Forelimb muscle (tissue), 1 donor: ENCODE measurements at regions not wholly inside any gene's neighbourhood (a gene's known extent, or its start where the extent isn't known, plus 50 kb on each side); places are given as distances from the start of the nearest gene placed in this dataset.
"Not testable (repeated sequence)": the region's sequence is repeated elsewhere in the genome, so short reads cannot be mapped to it uniquely, and the experiment has no call there.

ENCODE experiments used
- DNase-seq: peaks from one replicate; pipeline ENCODE4 v3.0.0-alpha.2; 2013; ENCODE audit warnings: low read depth

- DNase-seq = no peak
These were observed 198.2 kb downstream of the IGLL1 start for GRCh38 chr22:23381661-23382427.

- no peak for DNase-seq
These were observed 199.2 kb downstream of the IGLL1 start for GRCh38 chr22:23380911-23381310.

GRCh38 chr22:23380230-23380573, 199.9 kb downstream of the IGLL1 start:
- no peak for DNase-seq

DNA sequence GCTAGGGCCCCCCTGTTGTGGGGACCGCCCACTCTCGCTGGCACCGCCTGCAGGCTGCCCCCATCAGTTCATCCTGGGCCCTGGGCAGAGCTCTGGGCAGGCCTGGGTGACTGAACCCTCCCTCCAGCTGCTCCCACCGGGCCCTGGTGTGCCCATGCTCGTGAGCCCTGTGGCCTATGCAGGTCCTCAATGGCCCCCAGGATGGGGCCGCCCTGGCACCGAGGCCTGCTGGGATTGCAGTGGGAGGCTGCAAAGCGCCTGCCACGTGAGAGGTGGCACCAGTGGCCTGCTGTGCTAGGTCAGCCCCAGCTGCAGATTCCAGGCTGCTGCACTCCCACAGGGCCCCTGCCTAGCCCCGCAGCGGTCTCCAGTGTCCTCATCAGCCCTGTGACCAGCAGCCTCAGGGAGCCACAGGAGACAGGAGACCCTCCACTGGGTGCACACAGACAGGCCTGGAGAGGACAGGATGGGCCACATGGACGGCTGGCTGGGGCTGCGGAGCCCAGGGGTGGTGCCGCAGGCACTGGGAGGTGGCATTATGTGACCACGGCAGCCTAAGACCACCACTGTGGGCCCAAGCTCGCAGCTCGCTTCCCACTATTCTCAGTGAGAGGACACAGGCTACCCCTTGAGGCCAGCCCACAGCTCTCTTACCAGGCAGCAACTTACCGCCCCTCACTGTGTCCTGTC, 199.4 kb downstream of the BCR start:
- DNase-seq = not testable (repeated sequence)

DNA sequence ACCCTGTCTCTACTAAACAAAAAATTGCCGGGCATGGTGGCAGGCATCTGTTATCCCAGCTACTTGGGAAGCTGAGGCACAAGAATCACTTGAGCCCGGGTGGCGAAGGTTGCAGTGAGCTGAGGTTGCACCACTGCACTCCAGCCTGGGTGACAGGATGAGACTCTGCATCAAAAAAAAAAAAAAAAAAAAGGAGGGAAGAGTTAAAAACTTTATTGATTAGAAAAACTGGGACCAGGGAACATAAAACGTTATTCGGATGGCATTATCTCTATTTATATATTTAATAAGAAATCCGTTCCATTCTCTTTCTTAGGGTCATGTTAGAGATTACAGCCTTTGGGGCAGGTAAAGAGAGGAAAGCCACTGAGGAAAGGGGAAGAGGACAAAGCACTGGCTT, 197.5 kb downstream of the BCR start:
- no peak for DNase-seq

- no peak for DNase-seq
These were observed 195.9 kb downstream of the BCR start for GRCh38 chr22:23376256-23376655.

- DNase-seq = no peak
These were observed 194.9 kb downstream of the BCR start for GRCh38 chr22:23375031-23375827.

DNA sequence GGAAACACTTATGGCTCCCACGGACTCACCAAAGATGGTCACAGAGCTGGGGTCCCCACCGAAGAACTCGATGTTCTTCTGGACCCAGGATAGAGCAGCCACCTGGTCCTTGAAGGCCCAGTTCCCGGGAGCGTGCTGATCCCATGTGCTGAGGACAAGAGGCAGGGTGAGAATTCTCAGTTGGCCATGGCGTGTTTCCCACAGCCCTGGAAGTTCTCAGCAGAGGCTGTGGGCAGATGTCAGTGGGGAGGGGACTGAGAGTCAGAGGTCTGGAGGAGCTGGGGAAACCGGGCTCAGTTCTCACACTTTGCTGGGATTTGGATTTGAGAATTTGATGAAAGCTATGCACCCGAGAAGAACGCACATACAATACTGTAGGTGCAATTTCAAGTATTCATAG, 193.3 kb downstream of the BCR start:
- DNase-seq = no peak

GRCh38 chr22:23370251-23370650, 189.9 kb downstream of the BCR start:
- no peak for DNase-seq

DNA sequence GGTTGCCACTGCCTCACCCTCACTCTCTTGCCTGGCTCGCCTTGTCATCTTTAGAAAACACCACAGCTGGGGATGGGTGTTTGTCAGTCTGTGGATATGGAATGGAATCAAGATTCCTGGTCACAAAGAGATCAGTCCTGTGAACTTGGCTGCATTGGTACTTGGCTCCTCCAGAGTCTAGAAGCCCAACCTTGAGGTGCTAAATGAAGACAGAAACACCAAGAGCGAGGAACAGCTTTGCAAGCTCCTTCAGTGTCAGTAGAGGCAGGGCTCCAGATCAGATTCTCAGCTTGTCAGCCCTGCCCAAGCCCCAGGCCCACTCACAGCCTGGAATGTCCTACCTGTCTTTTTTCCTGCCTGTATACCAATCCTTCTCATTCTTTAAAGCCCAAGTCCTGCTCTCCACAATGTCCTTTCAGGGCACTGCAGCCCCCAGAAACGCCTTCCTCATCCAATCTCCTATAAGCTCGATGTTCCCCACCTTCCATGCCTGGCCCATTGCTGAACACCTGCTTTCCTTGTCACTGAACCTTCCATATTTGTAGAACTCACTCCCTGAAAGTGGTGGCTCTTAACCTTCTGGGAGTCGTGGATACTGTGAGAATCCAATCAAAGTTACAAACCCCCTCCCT, 188.9 kb downstream of the BCR start:
- DNase-seq = no peak
